ENCODE measurements at regions not wholly inside any gene's neighbourhood (a gene's known extent, or its start where the extent isn't known, plus 50 kb on each side); places are given as distances from the start of the nearest gene placed in this dataset.
A peak's percentile ranks its signal among the peaks of the same experiment; 100 is the strongest.

GRCh38 chr3:64331605-64332004, 106.3 kb upstream of the PRICKLE2 start:
- TF ChIP-seq CTCF (IDR thresholded peaks at IDR 0.05; ENCODE audit: unreplicated experiment): no peak
- no peak overlapping the region for H3K27ac Mint-ChIP-seq (ENCODE audit: low read depth, unreplicated experiment)
- BruUV-seq (replicated peaks): no TSS peak

GRCh38 chr3:64329037-64329436, 103.8 kb upstream of the PRICKLE2 start:
- Mint-ChIP-seq H3K4me1 (ENCODE audit: insufficient read depth, unreplicated experiment) (no peaks in the 10 kb centered on the region), H3K27me3 (ENCODE audit: insufficient read depth, unreplicated experiment) (no peaks in the 10 kb centered on the region), H3K4me3 (ENCODE audit: unreplicated experiment) (no peak overlapping the region), H3K27ac (ENCODE audit: low read depth, unreplicated experiment) (no peak overlapping the region), H3K9me3 (ENCODE audit: unreplicated experiment) (peaks cover 7% of the 10 kb centered on the region), H3K36me3 (ENCODE audit: insufficient read depth, unreplicated experiment) (no peaks in the 10 kb centered on the region)
- CTCF ChIA-PET: interaction anchor here (0.9 to 1.3 kb wide), 5 partner anchors 10 to 299 kb away, joined by 3 to 10 read pairs (median 4); no protein-coding TSS in a partner anchor
- no peak for TF ChIP-seq CTCF (IDR thresholded peaks at IDR 0.05; ENCODE audit: unreplicated experiment)
- intact Hi-C loops (cut with micrococcal nuclease): no loop called here
- BruUV-seq (replicated peaks): no TSS peak
- peak; percentile 24 for DNase-seq (ENCODE audit: unreplicated experiment)
- POLR2A ChIA-PET: no interaction called here

More at GRCh38 chr3:64331605-64332004, 106.3 kb upstream of the PRICKLE2 start:
- no peaks in the 10 kb centered on the region for H3K9me3 Mint-ChIP-seq (ENCODE audit: unreplicated experiment)
- DNase-seq (ENCODE audit: unreplicated experiment): no peak
- no peaks in the 10 kb centered on the region for H3K4me1 Mint-ChIP-seq (ENCODE audit: insufficient read depth, unreplicated experiment)
- CTCF ChIA-PET: interaction anchor here (0.8 kb wide), 1 partner anchor 153 kb away, joined by 3 read pairs; no protein-coding TSS in a partner anchor
- no peaks in the 10 kb centered on the region for H3K36me3 Mint-ChIP-seq (ENCODE audit: insufficient read depth, unreplicated experiment)
- no peak overlapping the region for H3K4me3 Mint-ChIP-seq (ENCODE audit: unreplicated experiment)
- POLR2A ChIA-PET: interaction anchor here (0.9 kb wide), 1 partner anchor 241 kb away, joined by 4 read pairs; no protein-coding TSS in a partner anchor
- intact Hi-C loops (cut with micrococcal nuclease): no loop called here
- no peaks in the 10 kb centered on the region for H3K27me3 Mint-ChIP-seq (ENCODE audit: insufficient read depth, unreplicated experiment)

- DNase-seq (ENCODE audit: unreplicated experiment): no peak
- peaks cover 2% of the 10 kb centered on the region for H3K4me1 Mint-ChIP-seq (ENCODE audit: insufficient read depth, unreplicated experiment)
- no TSS peak for BruUV-seq (replicated peaks)
- H3K9me3 Mint-ChIP-seq (ENCODE audit: unreplicated experiment): peaks cover 7% of the 10 kb centered on the region
- intact Hi-C loops (cut with micrococcal nuclease): no loop called here
- no peak for TF ChIP-seq CTCF (IDR thresholded peaks at IDR 0.05; ENCODE audit: unreplicated experiment)
- H3K27me3 Mint-ChIP-seq (ENCODE audit: insufficient read depth, unreplicated experiment): no peaks in the 10 kb centered on the region
- POLR2A ChIA-PET: interaction anchor here (1.6 kb wide), 1 partner anchor 17 kb away, joined by 5 read pairs; no protein-coding TSS in a partner anchor
- H3K27ac Mint-ChIP-seq (ENCODE audit: low read depth, unreplicated experiment): no peak overlapping the region
- no peaks in the 10 kb centered on the region for H3K36me3 Mint-ChIP-seq (ENCODE audit: insufficient read depth, unreplicated experiment)
- H3K4me3 Mint-ChIP-seq (ENCODE audit: unreplicated experiment): no peak overlapping the region
- CTCF ChIA-PET: no interaction called here
Measured at GRCh38 chr3:64327100-64327804, 102.0 kb upstream of the PRICKLE2 start.

- peak; percentile 59 for DNase-seq (ENCODE audit: unreplicated experiment)
- ChIA-PET CTCF (interaction anchor here (0.6 to 1.0 kb wide), 3 partner anchors 115 to 355 kb away, joined by 3 to 5 read pairs (median 4); no protein-coding TSS in a partner anchor), POLR2A (interaction anchor here (0.6 to 2.9 kb wide), 7 partner anchors 10 to 416 kb away, joined by 3 to 14 read pairs (median 5); no protein-coding TSS in a partner anchor)
- H3K27ac Mint-ChIP-seq (ENCODE audit: low read depth, unreplicated experiment): peak overlapping the region; percentile 0
- intact Hi-C loops (cut with micrococcal nuclease): no loop called here
- no peak for TF ChIP-seq CTCF (IDR thresholded peaks at IDR 0.05; ENCODE audit: unreplicated experiment)
- H3K36me3 Mint-ChIP-seq (ENCODE audit: insufficient read depth, unreplicated experiment): no peaks in the 10 kb centered on the region
- H3K9me3 Mint-ChIP-seq (ENCODE audit: unreplicated experiment): peaks cover 7% of the 10 kb centered on the region
- no peaks in the 10 kb centered on the region for H3K27me3 Mint-ChIP-seq (ENCODE audit: insufficient read depth, unreplicated experiment)
- no TSS peak for BruUV-seq (replicated peaks)
- H3K4me1 Mint-ChIP-seq (ENCODE audit: insufficient read depth, unreplicated experiment): peaks cover 24% of the 10 kb centered on the region
- no peak overlapping the region for H3K4me3 Mint-ChIP-seq (ENCODE audit: unreplicated experiment)
Measured at GRCh38 chr3:64321747-64322146, 96.5 kb upstream of the PRICKLE2 start.
